SK-N-SH (cell line): ENCODE measurements at regions not wholly inside any gene's neighbourhood (a gene's known extent, or its start where the extent isn't known, plus 50 kb on each side); places are given as distances from the start of the nearest gene placed in this dataset.

Source experiments
- CTCF ChIA-PET: fragments of 300-600, 350-600 bp; formaldehyde crosslinking; extraction: SDS; loops from one replicate; lab custom pipeline; 2021; lab: Yijun Ruan, JAX
- POLR2A ChIA-PET: fragments of 350-600 bp; sonication (Branson Sonifier 250); formaldehyde crosslinking; extraction: SDS; loops from one replicate; lab custom pipeline; 2020; ENCODE audit warnings: antibody characterized with exemption, inconsistent platforms; lab: Yijun Ruan, JAX
- DNase-seq: peaks from one replicate; pipeline ENCODE4 v3.0.0; 2012
- H2AFZ ChIP-seq: fragments of 200-600 bp; sonication (generic); 2 replicates; pipeline ENCODE4 v1.8.1; 2016; ENCODE audit warnings: antibody characterized with exemption, mild to moderate bottlenecking, low read depth
- H3F3A ChIP-seq: fragments of 200-600 bp; sonication (generic); replicated peaks from 2 replicates; pipeline ENCODE3; 2016; ENCODE audit warnings: antibody characterized with exemption, mild to moderate bottlenecking; ENCODE audit not compliant: insufficient read depth
- H3K27ac ChIP-seq, 2 experiments: fragments of 200-500 bp in 1 of 2; fragments of 200-600 bp in 1 of 2; sonication (Bioruptor generic) in 1 of 2; sonication (generic), shearing (Covaris generic) in 1 of 2; 2 replicates each; pipeline versions ENCODE4 v1.5.1 to v1.6.1; 2014 to 2016; ENCODE audit warnings: low read depth in 2 of 2, inconsistent platforms in 1 of 2, low read length in 1 of 2, mild to moderate bottlenecking in 1 of 2, mixed read lengths in 1 of 2
- H3K27me3 ChIP-seq: fragments of 200-600 bp; sonication (generic), shearing (Covaris generic); 2 replicates; pipeline ENCODE4 v1.6.1; 2016; ENCODE audit warnings: mixed run types; ENCODE audit not compliant: insufficient read depth
- H3K36me3 ChIP-seq, 2 experiments: fragments of 200-500 bp in 1 of 2; fragments of 200-600 bp in 1 of 2; sonication (Bioruptor generic) in 1 of 2; sonication (generic) in 1 of 2; replicated peaks in 1 of 2; 2 replicates each; pipeline versions ENCODE3 to v1.5.1; 2014 to 2016; ENCODE audit warnings: low read length in 1 of 2, mild to moderate bottlenecking in 1 of 2; ENCODE audit not compliant: insufficient read depth in 2 of 2, control insufficient read depth in 1 of 2
- H3K4me1 ChIP-seq, 2 experiments: fragments of 200-500 bp in 1 of 2; fragments of 200-600 bp in 1 of 2; sonication (Bioruptor generic) in 1 of 2; sonication (generic), shearing (Covaris generic) in 1 of 2; 2 replicates each; pipeline versions ENCODE4 v1.5.1 to v1.6.1; 2014 to 2016; ENCODE audit warnings: low read depth in 1 of 2, low read length in 1 of 2, mixed run types in 1 of 2; ENCODE audit not compliant: insufficient read depth in 2 of 2, control insufficient read depth in 1 of 2
- H3K4me2 ChIP-seq: fragments of 200-600 bp; sonication (generic), shearing (Covaris generic); 2 replicates; pipeline ENCODE4 v1.6.1; 2017; ENCODE audit warnings: mixed run types
- H3K4me3 ChIP-seq, 2 experiments: fragments of 200-500 bp in 1 of 2; fragments of 200-600 bp in 1 of 2; sonication (Bioruptor generic) in 1 of 2; sonication (generic), shearing (Covaris generic) in 1 of 2; 2 replicates each; pipeline versions ENCODE4 v1.5.1 to v1.8.1; 2014 to 2016; ENCODE audit warnings: low read depth in 2 of 2, inconsistent platforms in 1 of 2, low read length in 1 of 2, mild to moderate bottlenecking in 1 of 2, mixed read lengths in 1 of 2, moderate library complexity in 1 of 2
- H3K79me2 ChIP-seq: fragments of 200-600 bp; sonication (generic); 2 replicates; pipeline ENCODE4 v1.8.1; 2017; ENCODE audit warnings: mild to moderate bottlenecking; ENCODE audit not compliant: insufficient read depth
- H3K9ac ChIP-seq: fragments of 200-600 bp; sonication (generic); 2 replicates; pipeline ENCODE4 v1.6.1; 2017; ENCODE audit warnings: mixed run types
- H3K9me2 ChIP-seq: fragments of 200-600 bp; sonication (generic); 2 replicates; pipeline ENCODE4 v1.6.1; 2017; ENCODE audit warnings: mixed run types
- H3K9me3 ChIP-seq: fragments of 200-600 bp; sonication (generic); 2 replicates; pipeline ENCODE4 v1.6.1; 2017; ENCODE audit warnings: mixed run types, mild to moderate bottlenecking, moderate library complexity
- H4K20me1 ChIP-seq: fragments of 200-600 bp; sonication (generic); 2 replicates; pipeline ENCODE4 v1.6.1; 2017; ENCODE audit warnings: mild to moderate bottlenecking, mixed run types; ENCODE audit not compliant: insufficient read depth
- CHD2 ChIP-seq: fragments of 150-350 bp; IDR thresholded peaks from 2 replicates; pipeline ENCODE4 v1.6.1; 2018; ENCODE audit warnings: low read length; ENCODE audit not compliant: partially characterized antibody
- CTCF ChIP-seq: fragments of 200-600 bp; sonication (generic); IDR thresholded peaks from 2 replicates; pipeline ENCODE4 v1.6.1; 2017; ENCODE audit warnings: antibody characterized with exemption, mild to moderate bottlenecking, moderate library complexity
- EZH2phosphoT487 ChIP-seq: fragments of 200-600 bp; sonication (generic); IDR thresholded peaks from 2 replicates; pipeline ENCODE4 v1.6.1; 2017; ENCODE audit warnings: low read depth, mixed run types, mild to moderate bottlenecking, antibody characterized with exemption, moderate library complexity, borderline replicate concordance
- GATA2 ChIP-seq: sonication (generic); formaldehyde crosslinking; IDR thresholded peaks from 2 replicates; pipeline ENCODE4 v1.5.0; 2020; ENCODE audit warnings: mild to moderate bottlenecking, missing genetic modification reagents
- RCOR1 ChIP-seq: fragments of 150-350 bp; IDR thresholded peaks from 2 replicates; pipeline ENCODE4 v1.6.1; 2017; ENCODE audit warnings: antibody characterized with exemption, low read length
- REST ChIP-seq: IDR thresholded peaks from 2 replicates; pipeline ENCODE4 v1.6.1; 2012; ENCODE audit warnings: mild to moderate bottlenecking, low read depth, low read length, moderate library complexity
- SIN3A ChIP-seq: IDR thresholded peaks from 2 replicates; pipeline ENCODE4 v1.6.1; 2012; ENCODE audit warnings: low read depth, mild to moderate bottlenecking, low read length, moderate library complexity, borderline replicate concordance
- TAF1 ChIP-seq: IDR thresholded peaks from 2 replicates; pipeline ENCODE4 v1.6.1; 2012; ENCODE audit warnings: low read depth, mild to moderate bottlenecking, low read length, moderate library complexity, borderline replicate concordance
- TCF12 ChIP-seq: IDR thresholded peaks from 2 replicates; pipeline ENCODE4 v1.4.0; 2012
- WGBS: methylation state at CpG from one replicate; pipeline ENCODE4 v1.1.6; 2017; ENCODE audit warnings: low lambda C conversion rate; 5-methylcytosine and 5-hydroxymethylcytosine counted together

GRCh38 chr22:47690166-47690565 lies 927.7 kb downstream of the TBC1D22A start:
- H3K9me2 ChIP-seq = no peaks in the 10 kb centered on the region
- no peaks in the 10 kb centered on the region for H3F3A ChIP-seq
- no peak overlapping the region for H3K4me2 ChIP-seq
- no peak for TF ChIP-seq RCOR1
- TF ChIP-seq TCF12 = no peak
- no peak for TF ChIP-seq REST
- no peak for TF ChIP-seq SIN3A
- no peak for TF ChIP-seq CHD2
- no peak for DNase-seq
- H3K9ac ChIP-seq = no peak overlapping the region
- H3K36me3 ChIP-seq = no peaks in the 10 kb centered on the region
- WGBS = no CpG with 5 or more reads among the region's 2 CpGs
- H4K20me1 ChIP-seq = no peaks in the 10 kb centered on the region
- no peaks in the 10 kb centered on the region for H3K9me3 ChIP-seq
- H2AFZ ChIP-seq = no peak overlapping the region
- H3K4me1 ChIP-seq = no peaks in the 10 kb centered on the region; a peak in 1 of 4 replicates
- ChIA-PET POLR2A (no interaction called here), CTCF (no interaction called here)
- no peaks in the 10 kb centered on the region for H3K79me2 ChIP-seq
- no peak overlapping the region for H3K4me3 ChIP-seq
- no peak overlapping the region for H3K27ac ChIP-seq
- no peaks in the 10 kb centered on the region for H3K27me3 ChIP-seq

GRCh38 chr22:47687776-47688175 lies 925.3 kb downstream of the TBC1D22A start:
- no peaks in the 10 kb centered on the region for H3K27me3 ChIP-seq
- H3K79me2 ChIP-seq = no peaks in the 10 kb centered on the region
- H3K9me3 ChIP-seq = no peaks in the 10 kb centered on the region
- H2AFZ ChIP-seq = no peak overlapping the region
- no peaks in the 10 kb centered on the region for H3K36me3 ChIP-seq
- H3K27ac ChIP-seq = no peak overlapping the region
- no peak overlapping the region for H3K9ac ChIP-seq
- H3F3A ChIP-seq = no peaks in the 10 kb centered on the region
- H3K4me3 ChIP-seq = no peak overlapping the region
- POLR2A ChIA-PET = no interaction called here
- WGBS = 32% methylated on average over 4 of the region's 4 CpGs
- no peak for DNase-seq
- H4K20me1 ChIP-seq = no peaks in the 10 kb centered on the region
- H3K4me1 ChIP-seq = no peaks in the 10 kb centered on the region
- CTCF ChIA-PET = no interaction called here
- TF ChIP-seq CTCF = no peak
- no peak for TF ChIP-seq SIN3A
- TF ChIP-seq GATA2 (CRISPR knock-in tag) = no peak
- no peak for TF ChIP-seq EZH2phosphoT487
- no peak for TF ChIP-seq TAF1
- no peaks in the 10 kb centered on the region for H3K9me2 ChIP-seq
- no peak overlapping the region for H3K4me2 ChIP-seq
